ENCODE measurements at regions not wholly inside any gene's neighbourhood (a gene's known extent, or its start where the extent isn't known, plus 50 kb on each side); places are given as distances from the start of the nearest gene placed in this dataset.

- Histone ChIP-seq H3K27me3 (no peaks in the 10 kb centered on the region), H3K9me3 (no peaks in the 10 kb centered on the region), H4K20me1 (no peaks in the 10 kb centered on the region), H3K4me1 (no peaks in the 10 kb centered on the region), H3K27ac (no peak overlapping the region), H3K9ac (no peak overlapping the region), H3K36me3 (no peaks in the 10 kb centered on the region), H3K4me3 (no peak overlapping the region), H3K4me2 (no peak overlapping the region)
- no peak for TF ChIP-seq Cebpa-rat (IDR thresholded peaks at IDR 0.05)
Observed at GRCh38 chr7:13420726-13421125, 568.7 kb downstream of the ETV1 start.

DNA sequence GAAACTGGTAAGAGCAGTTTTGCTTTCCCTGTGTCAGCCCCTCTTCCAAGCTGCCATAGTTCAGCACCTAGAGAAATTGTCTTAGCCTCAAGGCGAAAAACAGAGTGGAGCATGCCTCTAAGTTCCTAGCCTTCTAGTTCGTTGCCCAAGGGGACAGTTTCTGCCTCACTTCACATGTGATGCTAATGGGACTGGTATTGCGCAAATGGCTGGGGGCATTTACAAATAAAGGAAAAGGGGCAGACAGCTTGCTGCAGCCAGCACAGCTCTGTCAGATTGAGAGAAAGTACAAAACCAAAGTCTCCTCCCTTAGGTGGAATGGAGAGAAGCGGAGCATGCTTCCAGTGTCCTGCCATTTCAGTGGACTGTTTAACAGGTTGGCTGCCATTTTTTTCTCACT, 567.7 kb downstream of the ETV1 start:
- no peaks in the 10 kb centered on the region for H3K4me1 ChIP-seq
- H4K20me1 ChIP-seq: no peaks in the 10 kb centered on the region
- H3K9ac ChIP-seq: no peak overlapping the region
- no peak for TF ChIP-seq Cebpa-rat (IDR thresholded peaks at IDR 0.05)
- no peaks in the 10 kb centered on the region for H3K9me3 ChIP-seq
- no peaks in the 10 kb centered on the region for H3K36me3 ChIP-seq
- H3K4me2 ChIP-seq: no peak overlapping the region
- no peaks in the 10 kb centered on the region for H3K27me3 ChIP-seq
- H3K27ac ChIP-seq: no peak overlapping the region
- H3K4me3 ChIP-seq: no peak overlapping the region

DNA sequence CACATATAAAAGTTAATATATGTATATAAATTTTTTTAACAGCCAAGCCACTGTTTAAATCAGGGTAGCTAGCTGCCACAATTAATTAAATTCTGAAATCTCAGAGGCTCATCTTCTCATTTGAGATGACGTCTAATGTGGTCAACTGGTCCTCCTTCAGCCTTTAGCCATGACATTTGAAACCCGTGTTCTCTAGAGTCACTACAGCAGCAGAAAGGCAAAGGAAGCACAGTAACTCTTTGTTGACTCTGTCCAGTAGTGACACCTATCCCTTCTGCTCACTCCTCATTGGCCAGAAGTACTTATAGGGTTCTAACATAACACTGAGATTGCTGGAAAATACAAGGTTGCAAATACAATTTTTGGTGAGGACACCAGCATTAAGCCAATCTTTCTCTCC, 555.5 kb downstream of the ETV1 start:
- H3K9me3 ChIP-seq: no peaks in the 10 kb centered on the region
- H3K27me3 ChIP-seq: no peaks in the 10 kb centered on the region
- no peaks in the 10 kb centered on the region for H4K20me1 ChIP-seq
- H3K4me2 ChIP-seq: no peak overlapping the region
- H3K4me1 ChIP-seq: no peaks in the 10 kb centered on the region
- H3K4me3 ChIP-seq: no peak overlapping the region
- no peak for TF ChIP-seq Cebpa-rat (IDR thresholded peaks at IDR 0.05)
- no peaks in the 10 kb centered on the region for H3K36me3 ChIP-seq
- no peak overlapping the region for H3K27ac ChIP-seq
- H3K9ac ChIP-seq: no peak overlapping the region

GRCh38 chr7:13442226-13442625, 547.2 kb downstream of the ETV1 start:
- Histone ChIP-seq H3K4me2 (no peak overlapping the region), H4K20me1 (no peaks in the 10 kb centered on the region), H3K9me3 (no peaks in the 10 kb centered on the region), H3K4me3 (no peak overlapping the region), H3K27me3 (no peaks in the 10 kb centered on the region), H3K4me1 (no peaks in the 10 kb centered on the region), H3K9ac (no peak overlapping the region), H3K36me3 (no peaks in the 10 kb centered on the region), H3K27ac (no peak overlapping the region)
- TF ChIP-seq Cebpa-rat (IDR thresholded peaks at IDR 0.05): no peak

GRCh38 chr7:13447637-13448036, 541.8 kb downstream of the ETV1 start:
- no peaks in the 10 kb centered on the region for H3K9me3 ChIP-seq
- H3K4me1 ChIP-seq: no peaks in the 10 kb centered on the region
- TF ChIP-seq Cebpa-rat (IDR thresholded peaks at IDR 0.05): no peak

GRCh38 chr7:13448243-13448642, 541.2 kb downstream of the ETV1 start:
- H3K27ac ChIP-seq: no peak overlapping the region
- no peak for TF ChIP-seq Cebpa-rat (IDR thresholded peaks at IDR 0.05)
- no peaks in the 10 kb centered on the region for H3K36me3 ChIP-seq
- H4K20me1 ChIP-seq: no peaks in the 10 kb centered on the region
- no peaks in the 10 kb centered on the region for H3K27me3 ChIP-seq
- no peaks in the 10 kb centered on the region for H3K9me3 ChIP-seq
- no peak overlapping the region for H3K9ac ChIP-seq
- no peak overlapping the region for H3K4me3 ChIP-seq
- H3K4me2 ChIP-seq: no peak overlapping the region
- H3K4me1 ChIP-seq: no peaks in the 10 kb centered on the region

More at GRCh38 chr7:13447637-13448036, 541.8 kb downstream of the ETV1 start:
- Histone ChIP-seq H3K27me3 (no peaks in the 10 kb centered on the region), H3K4me2 (no peak overlapping the region), H3K9ac (no peak overlapping the region), H3K27ac (no peak overlapping the region), H3K36me3 (no peaks in the 10 kb centered on the region), H4K20me1 (no peaks in the 10 kb centered on the region), H3K4me3 (no peak overlapping the region)

- no peaks in the 10 kb centered on the region for H3K9me3 ChIP-seq
- H3K27ac ChIP-seq: no peak overlapping the region
- H3K4me2 ChIP-seq: no peak overlapping the region
- no peaks in the 10 kb centered on the region for H3K4me1 ChIP-seq
- H3K27me3 ChIP-seq: no peaks in the 10 kb centered on the region
- no peaks in the 10 kb centered on the region for H3K36me3 ChIP-seq
- no peak overlapping the region for H3K4me3 ChIP-seq
- H3K9ac ChIP-seq: no peak overlapping the region
- TF ChIP-seq Cebpa-rat (IDR thresholded peaks at IDR 0.05): no peak
- H4K20me1 ChIP-seq: no peaks in the 10 kb centered on the region
Observed at GRCh38 chr7:13449460-13449859, 540.0 kb downstream of the ETV1 start.

- Histone ChIP-seq H3K27me3 (no peaks in the 10 kb centered on the region), H3K4me3 (no peak overlapping the region), H3K27ac (no peak overlapping the region), H3K9me3 (no peaks in the 10 kb centered on the region), H3K4me1 (no peaks in the 10 kb centered on the region), H4K20me1 (no peaks in the 10 kb centered on the region), H3K36me3 (no peaks in the 10 kb centered on the region), H3K4me2 (no peak overlapping the region), H3K9ac (no peak overlapping the region)
- TF ChIP-seq Cebpa-rat (IDR thresholded peaks at IDR 0.05): no peak
Observed at GRCh38 chr7:13454916-13455592, 534.4 kb downstream of the ETV1 start.

GRCh38 chr7:13457790-13458189, 531.7 kb downstream of the ETV1 start:
- no peak for TF ChIP-seq Cebpa-rat (IDR thresholded peaks at IDR 0.05)
- Histone ChIP-seq H3K4me3 (no peak overlapping the region), H3K9me3 (no peaks in the 10 kb centered on the region), H3K4me2 (no peak overlapping the region), H4K20me1 (no peaks in the 10 kb centered on the region), H3K4me1 (peaks cover 4% of the 10 kb centered on the region), H3K36me3 (no peaks in the 10 kb centered on the region), H3K9ac (no peak overlapping the region), H3K27ac (no peak overlapping the region), H3K27me3 (no peaks in the 10 kb centered on the region)

- no peak for TF ChIP-seq Cebpa-rat (IDR thresholded peaks at IDR 0.05)
- no peaks in the 10 kb centered on the region for H3K27me3 ChIP-seq
- no peak overlapping the region for H3K9ac ChIP-seq
- no peak overlapping the region for H3K27ac ChIP-seq
- no peaks in the 10 kb centered on the region for H3K36me3 ChIP-seq
- no peaks in the 10 kb centered on the region for H4K20me1 ChIP-seq
- peaks cover 5% of the 10 kb centered on the region for H3K4me1 ChIP-seq
- H3K4me3 ChIP-seq: no peak overlapping the region
- no peaks in the 10 kb centered on the region for H3K9me3 ChIP-seq
- H3K4me2 ChIP-seq: no peak overlapping the region
Observed at GRCh38 chr7:13466874-13467547, 522.5 kb downstream of the ETV1 start.

Measured in BLaER1 (cell line).